WI38 (cell line): ENCODE measurements at regions not wholly inside any gene's neighbourhood (a gene's known extent, or its start where the extent isn't known, plus 50 kb on each side); places are given as distances from the start of the nearest gene placed in this dataset.
"Not testable (repeated sequence)": the region's sequence is repeated elsewhere in the genome, so short reads cannot be mapped to it uniquely, and the experiment has no call there.

ENCODE experiments used
- H3K4me3 ChIP-seq: 2 replicates; pipeline ENCODE4 v1.5.1; 2011; ENCODE audit warnings: low read depth, mild to moderate bottlenecking, control low read depth, low read length
- TF ChIP-seq, protein P1 (sequence below): IDR thresholded peaks from 2 replicates; pipeline ENCODE4 v1.5.1; 2012; ENCODE audit warnings: low read depth, mild to moderate bottlenecking, control low read depth, low read length

DNA sequence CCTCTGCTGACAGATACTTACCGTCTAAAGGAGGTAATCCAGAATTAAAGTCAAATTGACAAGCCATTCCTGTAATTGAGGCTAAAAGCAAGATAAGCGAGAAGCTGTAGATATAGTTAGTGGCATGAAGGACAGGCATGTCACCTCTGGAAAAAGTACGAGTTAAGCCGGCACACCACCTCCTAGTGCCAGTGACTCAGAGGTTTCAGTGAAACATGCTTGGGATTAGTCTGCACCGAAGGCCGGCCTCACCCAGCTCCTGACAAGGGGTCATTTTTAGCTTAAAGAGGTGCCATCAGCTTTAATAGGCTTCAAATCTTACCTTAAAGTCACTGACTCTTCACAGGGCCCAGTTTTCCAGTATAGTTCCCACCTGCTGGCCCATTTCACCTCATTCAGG, 838.0 kb downstream of the UQCRFS1 start:
- no peak overlapping the region for H3K4me3 ChIP-seq
- TF ChIP-seq, protein P1, sequence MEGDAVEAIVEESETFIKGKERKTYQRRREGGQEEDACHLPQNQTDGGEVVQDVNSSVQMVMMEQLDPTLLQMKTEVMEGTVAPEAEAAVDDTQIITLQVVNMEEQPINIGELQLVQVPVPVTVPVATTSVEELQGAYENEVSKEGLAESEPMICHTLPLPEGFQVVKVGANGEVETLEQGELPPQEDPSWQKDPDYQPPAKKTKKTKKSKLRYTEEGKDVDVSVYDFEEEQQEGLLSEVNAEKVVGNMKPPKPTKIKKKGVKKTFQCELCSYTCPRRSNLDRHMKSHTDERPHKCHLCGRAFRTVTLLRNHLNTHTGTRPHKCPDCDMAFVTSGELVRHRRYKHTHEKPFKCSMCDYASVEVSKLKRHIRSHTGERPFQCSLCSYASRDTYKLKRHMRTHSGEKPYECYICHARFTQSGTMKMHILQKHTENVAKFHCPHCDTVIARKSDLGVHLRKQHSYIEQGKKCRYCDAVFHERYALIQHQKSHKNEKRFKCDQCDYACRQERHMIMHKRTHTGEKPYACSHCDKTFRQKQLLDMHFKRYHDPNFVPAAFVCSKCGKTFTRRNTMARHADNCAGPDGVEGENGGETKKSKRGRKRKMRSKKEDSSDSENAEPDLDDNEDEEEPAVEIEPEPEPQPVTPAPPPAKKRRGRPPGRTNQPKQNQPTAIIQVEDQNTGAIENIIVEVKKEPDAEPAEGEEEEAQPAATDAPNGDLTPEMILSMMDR, result no peak

DNA sequence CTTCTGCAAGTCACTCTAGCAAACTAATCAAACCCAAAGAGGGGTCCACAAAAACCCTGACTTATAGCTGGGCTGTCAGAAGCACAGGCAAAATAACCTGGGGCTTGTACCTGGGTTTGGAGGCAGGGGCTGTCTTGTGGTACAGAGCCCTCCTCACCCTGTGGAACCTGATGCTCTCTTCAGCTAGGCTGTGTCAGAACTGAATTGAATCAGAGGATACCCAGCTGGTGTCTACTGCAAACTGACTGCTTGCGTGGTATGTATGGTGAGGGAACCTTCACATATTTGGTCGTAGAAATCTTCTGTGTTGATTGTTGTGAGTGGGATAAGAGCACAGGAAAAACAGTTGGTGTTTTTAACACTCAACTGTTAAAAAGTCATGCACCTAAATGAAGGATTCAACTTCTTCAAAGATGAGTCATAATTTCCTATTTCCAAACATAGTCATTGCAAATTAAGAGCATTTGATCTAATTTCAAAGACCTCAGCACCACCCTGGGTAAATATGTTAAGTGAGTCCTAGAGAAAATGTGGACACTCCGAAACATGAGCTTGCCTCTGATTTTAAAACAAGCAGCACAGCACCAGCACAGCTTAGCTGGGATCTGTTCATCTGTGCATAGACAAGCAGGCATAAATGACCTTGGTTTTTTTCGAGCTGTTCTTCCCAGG, 840.2 kb downstream of the UQCRFS1 start:
- H3K4me3 ChIP-seq, result no peak overlapping the region
- TF ChIP-seq, protein P1, result no peak

GRCh38 chr19:28367146-28367545, 845.8 kb downstream of the UQCRFS1 start:
- H3K4me3 ChIP-seq, result no peak overlapping the region
- TF ChIP-seq, protein P1, result no peak

GRCh38 chr19:28363254-28363653, 849.7 kb downstream of the UQCRFS1 start:
- TF ChIP-seq, protein P1, result no peak
- H3K4me3 ChIP-seq, result no peak overlapping the region

DNA sequence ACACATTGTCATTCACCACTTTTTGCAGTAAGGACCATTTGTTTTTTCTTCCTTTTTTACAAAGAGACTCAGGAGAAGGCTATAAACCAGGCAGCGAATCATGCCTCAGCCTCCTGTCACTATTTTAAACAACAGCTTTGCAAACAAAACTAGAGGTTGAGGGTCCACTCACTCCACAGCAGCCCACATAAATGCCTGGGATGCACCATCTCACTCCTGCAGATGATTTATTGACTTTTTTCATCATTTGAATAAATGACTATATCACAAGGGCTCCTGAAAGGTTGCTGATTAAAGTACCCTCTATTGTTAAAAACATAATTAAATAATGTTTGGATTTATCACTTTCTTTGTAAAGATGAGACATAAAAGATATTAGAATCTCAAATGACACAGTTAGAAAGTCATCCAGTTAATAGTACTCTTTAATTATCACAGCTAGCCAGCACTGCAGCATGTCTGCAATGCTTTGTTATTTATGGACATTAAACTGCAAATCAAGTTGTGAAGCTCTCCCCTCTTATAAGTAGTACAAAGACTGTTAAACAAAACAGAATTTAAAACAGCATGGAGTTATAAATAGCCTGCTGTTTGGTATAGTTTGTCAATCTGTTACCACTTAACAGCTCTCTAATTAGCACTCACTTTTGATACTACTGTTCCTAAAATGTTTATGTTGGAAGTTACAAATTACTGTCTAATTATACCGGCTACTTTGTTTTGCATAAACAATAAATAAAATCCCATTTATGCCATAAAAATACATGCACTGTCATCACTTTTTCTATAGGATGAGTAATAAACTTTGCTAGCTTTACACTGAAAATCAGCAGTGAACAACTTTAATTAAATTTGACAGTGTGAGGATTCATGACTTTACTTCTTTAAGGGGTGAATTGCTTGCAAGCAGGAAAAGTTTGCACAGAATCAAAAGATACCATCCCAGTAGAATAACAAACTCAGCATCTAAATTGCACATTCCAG, 853.2 kb downstream of the UQCRFS1 start:
- TF ChIP-seq, protein P1, result no peak
- no peak overlapping the region for H3K4me3 ChIP-seq

GRCh38 chr19:28358633-28359032, 854.3 kb downstream of the UQCRFS1 start:
- TF ChIP-seq, protein P1, result no peak
- no peak overlapping the region for H3K4me3 ChIP-seq

DNA sequence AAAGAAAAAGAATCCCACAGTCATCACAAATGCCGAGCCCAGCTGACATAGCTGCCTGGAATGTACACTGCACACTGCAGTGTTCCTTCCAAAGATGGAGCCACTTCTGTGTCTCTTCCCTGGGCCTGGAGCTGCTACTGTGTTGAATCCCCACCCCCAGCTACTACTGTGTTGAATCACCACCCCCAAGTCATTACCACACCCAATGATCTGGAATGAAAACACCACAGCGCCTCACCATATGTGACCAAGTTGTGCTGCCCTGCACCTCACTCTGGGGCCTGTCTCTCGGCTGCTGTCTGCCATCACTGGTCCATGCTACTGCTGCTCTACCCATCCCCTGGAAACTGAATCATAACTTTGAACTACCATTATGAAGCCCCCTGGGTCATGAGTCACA, 861.2 kb downstream of the UQCRFS1 start:
- TF ChIP-seq, protein P1, result no peak
- H3K4me3 ChIP-seq, result no peak overlapping the region

DNA sequence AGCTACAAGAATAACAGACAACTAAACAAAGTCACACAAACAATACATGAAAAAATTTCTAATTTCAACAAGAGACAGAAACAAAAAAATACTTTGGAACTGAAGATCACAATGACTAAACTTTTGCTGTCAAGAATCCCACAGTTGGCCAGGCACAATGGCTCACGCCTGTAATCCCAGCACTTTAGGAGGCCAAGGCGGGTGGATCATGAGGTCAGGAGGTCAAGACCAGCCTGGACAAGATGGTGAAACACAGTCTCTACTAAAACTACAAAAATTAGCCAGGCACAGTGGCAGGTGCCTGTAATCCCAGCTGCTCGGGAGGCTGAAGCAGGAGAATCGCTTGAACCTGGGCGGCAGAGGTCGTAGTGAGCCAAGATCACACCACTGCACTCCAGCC, 861.6 kb downstream of the UQCRFS1 start:
- H3K4me3 ChIP-seq, result not testable (repeated sequence)
